A673 (cell line): ENCODE measurements at regions not wholly inside any gene's neighbourhood (a gene's known extent, or its start where the extent isn't known, plus 50 kb on each side); places are given as distances from the start of the nearest gene placed in this dataset.

Experiments
- BruUV-seq: library from RNA; stranded (reverse); fragments of 400-500 nt; replicated peaks from 2 replicates; lab custom pipeline; 2021; lab: Mats Ljungman, UMichigan
- CTCF ChIA-PET: fragments of 300-600 bp; sonication (Branson Sonifier 250); formaldehyde crosslinking; loops from one replicate; lab custom pipeline; 2022; ENCODE audit warnings: antibody characterized with exemption; lab: Charles Lee
- POLR2A ChIA-PET: fragments of 300-600 bp; sonication (Branson Sonifier 250); formaldehyde crosslinking; loops from one replicate; lab custom pipeline; 2022; ENCODE audit warnings: antibody characterized with exemption; ENCODE audit not compliant: low non-redundant PET; lab: Charles Lee
- DNase-seq: peaks from one replicate; pipeline ENCODE4 v3.0.0-alpha.2; 2015; ENCODE audit warnings: low spot score
- H3K27ac ChIP-seq: fragments of 200-600 bp; sonication (generic); 2 replicates; pipeline ENCODE4 v1.5.1; 2016; ENCODE audit warnings: mixed run types, low read depth, mild to moderate bottlenecking, mixed read lengths, antibody characterized with exemption, low read length; ENCODE audit not compliant: poor library complexity, severe bottlenecking
- H3K27me3 ChIP-seq: fragments of 200-600 bp; sonication (generic); replicated peaks from 2 replicates; pipeline ENCODE4 v1.6.1; 2017; ENCODE audit warnings: mixed run types, low read depth, mild to moderate bottlenecking, mixed read lengths, antibody characterized with exemption, low read length; ENCODE audit not compliant: insufficient read depth, poor library complexity
- H3K36me3 ChIP-seq: fragments of 200-600 bp; sonication (generic); 2 replicates; pipeline ENCODE4 v1.6.1; 2016; ENCODE audit warnings: mixed run types, mild to moderate bottlenecking, mixed read lengths, antibody characterized with exemption, low read length; ENCODE audit not compliant: insufficient read depth, poor library complexity, severe bottlenecking
- H3K4me1 ChIP-seq: fragments of 200-600 bp; sonication (generic); 2 replicates; pipeline ENCODE4 v1.6.1; 2017; ENCODE audit warnings: mixed run types, mild to moderate bottlenecking, mixed read lengths, antibody characterized with exemption, low read length; ENCODE audit not compliant: insufficient read depth, poor library complexity, severe bottlenecking
- H3K4me3 ChIP-seq: fragments of 200-600 bp; sonication (generic); 2 replicates; pipeline ENCODE4 v1.5.1; 2016; ENCODE audit warnings: low read depth, mixed run types, mild to moderate bottlenecking, mixed read lengths, low read length; ENCODE audit not compliant: poor library complexity, severe bottlenecking
- H3K9me3 ChIP-seq: fragments of 200-600 bp; sonication (generic); 2 replicates; pipeline ENCODE4 v1.6.1; 2016; ENCODE audit warnings: mixed run types, low read depth, mild to moderate bottlenecking, mixed read lengths, antibody characterized with exemption, low read length; ENCODE audit not compliant: poor library complexity, severe bottlenecking
- CTCF ChIP-seq: fragments of 300-800, 200-600 bp; sonication (generic); conservative IDR thresholded peaks from 2 replicates; pipeline ENCODE4 v1.5.1; 2017; ENCODE audit warnings: low read depth, mild to moderate bottlenecking, antibody characterized with exemption, low read length, moderate library complexity, mixed read lengths
- EZH2 ChIP-seq: fragments of 200-600 bp; sonication (generic); IDR thresholded peaks from 2 replicates; pipeline ENCODE4 v1.6.1; 2017; ENCODE audit warnings: borderline replicate concordance, low read depth, mild to moderate bottlenecking, mixed read lengths, antibody characterized with exemption, low read length; ENCODE audit not compliant: poor library complexity, severe bottlenecking
- intact Hi-C: fragments of 100-400 bp; cut with micrococcal nuclease; formaldehyde crosslinking; loops from one replicate; pipeline ENCODE4 v1.10.0; 2022; ENCODE audit not compliant: unreplicated experiment

- intact Hi-C loops = no loop called here
- Histone ChIP-seq H3K27me3 (no peaks in the 10 kb centered on the region), H3K9me3 (no peaks in the 10 kb centered on the region), H3K27ac (no peak overlapping the region), H3K4me1 (peaks cover 38% of the 10 kb centered on the region), H3K4me3 (no peak overlapping the region), H3K36me3 (no peaks in the 10 kb centered on the region)
- ChIA-PET CTCF (no interaction called here), POLR2A (no interaction called here)
- DNase-seq = no peak
- no TSS peak for BruUV-seq
- no peak for TF ChIP-seq EZH2
- TF ChIP-seq CTCF = no peak
Observed at GRCh38 chr5:67289763-67290521, 93.3 kb upstream of the CD180 start.

GRCh38 chr5:67287510-67288268 is 91.1 kb upstream of the CD180 start:
- intact Hi-C loops = no loop called here
- no TSS peak for BruUV-seq
- CTCF ChIA-PET = no interaction called here

GRCh38 chr5:67286006-67286405 is 89.4 kb upstream of the CD180 start:
- Histone ChIP-seq H3K27me3 (no peaks in the 10 kb centered on the region), H3K4me3 (no peak overlapping the region), H3K9me3 (no peaks in the 10 kb centered on the region), H3K27ac (no peak overlapping the region), H3K4me1 (peaks cover 26% of the 10 kb centered on the region), H3K36me3 (no peaks in the 10 kb centered on the region)
- no peak for DNase-seq
- intact Hi-C loops = no loop called here
- CTCF ChIA-PET = no interaction called here
- TF ChIP-seq EZH2 (no peak), CTCF (no peak)
- BruUV-seq = no TSS peak
- POLR2A ChIA-PET = no interaction called here

More at GRCh38 chr5:67287510-67288268, 91.1 kb upstream of the CD180 start:
- POLR2A ChIA-PET = no interaction called here
- no peaks in the 10 kb centered on the region for H3K9me3 ChIP-seq
- no peaks in the 10 kb centered on the region for H3K27me3 ChIP-seq
- H3K4me1 ChIP-seq = peaks cover 26% of the 10 kb centered on the region
- peak; percentile 90 for DNase-seq
- no peak overlapping the region for H3K4me3 ChIP-seq
- TF ChIP-seq EZH2 = no peak
- no peak for TF ChIP-seq CTCF
- H3K27ac ChIP-seq = peak overlapping the region; percentile 26
- H3K36me3 ChIP-seq = no peaks in the 10 kb centered on the region
